Middle frontal gyrus (tissue), 1 donor: ENCODE measurements at regions not wholly inside any gene's neighbourhood (a gene's known extent, or its start where the extent isn't known, plus 50 kb on each side); places are given as distances from the start of the nearest gene placed in this dataset.

ENCODE experiments used
- DNase-seq: peaks from one replicate; pipeline ENCODE4 v3.0.0-alpha.2; 2015; ENCODE audit warnings: low spot score; ENCODE audit errors: extremely low spot score

GRCh38 chr4:61079427-61079826, 120.7 kb upstream of the ADGRL3 start:
- no peak for DNase-seq

- DNase-seq: no peak
Measured at GRCh38 chr4:61079976-61080375, 120.2 kb upstream of the ADGRL3 start.

GRCh38 chr4:61085534-61085933, 114.6 kb upstream of the ADGRL3 start:
- DNase-seq: no peak

GRCh38 chr4:61086357-61086756, 113.8 kb upstream of the ADGRL3 start:
- DNase-seq: no peak

- no peak for DNase-seq
Measured at GRCh38 chr4:61086979-61087378, 113.1 kb upstream of the ADGRL3 start.

- DNase-seq: no peak
Measured at GRCh38 chr4:61094854-61095598, 105.1 kb upstream of the ADGRL3 start.

- no peak for DNase-seq
Measured at GRCh38 chr4:61128682-61129081, 71.4 kb upstream of the ADGRL3 start.

- DNase-seq: no peak
Measured at GRCh38 chr4:61129971-61130370, 70.2 kb upstream of the ADGRL3 start.

- DNase-seq: no peak
Measured at GRCh38 chr4:61143461-61143860, 56.7 kb upstream of the ADGRL3 start.

GRCh38 chr4:61149278-61149677, 50.8 kb upstream of the ADGRL3 start:
- DNase-seq: no peak
